ENCODE measurements at regions not wholly inside any gene's neighbourhood (a gene's known extent, or its start where the extent isn't known, plus 50 kb on each side); places are given as distances from the start of the nearest gene placed in this dataset.

GRCh38 chr15:94930441-94930840 lies 699.1 kb downstream of the MCTP2 start:
- no peak overlapping the region for H3K4me3 ChIP-seq
- intact Hi-C loops (cut with DNase I; ENCODE audit: low total_unique reads) = no loop called here
- H3K27me3 ChIP-seq = no peaks in the 10 kb centered on the region
- peaks cover 0 to 12% of the 10 kb centered on the region in 2 donors for H3K9me3 ChIP-seq
- H3K4me1 ChIP-seq = no peaks in the 10 kb centered on the region
- no peak for DNase-seq (ENCODE audit: low spot score in 2 of 2)
- no peak for TF ChIP-seq POLR2AphosphoS5 (IDR thresholded peaks at IDR 0.05)
- no peak for TF ChIP-seq CTCF (IDR thresholded peaks at IDR 0.05)
- TF ChIP-seq POLR2A (IDR thresholded peaks at IDR 0.05) = no peak
- no peaks in the 10 kb centered on the region for H3K36me3 ChIP-seq
- no peak overlapping the region for H3K27ac ChIP-seq

GRCh38 chr15:94930960-94931359 lies 699.6 kb downstream of the MCTP2 start:
- Histone ChIP-seq H3K36me3 (no peaks in the 10 kb centered on the region), H3K9me3 (peaks cover 0 to 12% of the 10 kb centered on the region in 2 donors), H3K4me1 (no peaks in the 10 kb centered on the region), H3K27ac (no peak overlapping the region), H3K4me3 (no peak overlapping the region), H3K27me3 (no peaks in the 10 kb centered on the region)
- TF ChIP-seq CTCF (IDR thresholded peaks at IDR 0.05) (no peak), POLR2AphosphoS5 (IDR thresholded peaks at IDR 0.05) (no peak), POLR2A (IDR thresholded peaks at IDR 0.05) (no peak)
- intact Hi-C loops (cut with DNase I; ENCODE audit: low total_unique reads) = no loop called here
- no peak for DNase-seq (ENCODE audit: low spot score in 2 of 2)

- no peaks in the 10 kb centered on the region for H3K36me3 ChIP-seq
- TF ChIP-seq CTCF (IDR thresholded peaks at IDR 0.05) (no peak), POLR2A (IDR thresholded peaks at IDR 0.05) (no peak), POLR2AphosphoS5 (IDR thresholded peaks at IDR 0.05) (no peak)
- intact Hi-C loops (cut with DNase I; ENCODE audit: low total_unique reads) = no loop called here
- DNase-seq (ENCODE audit: low spot score in 2 of 2) = no peak
- H3K4me3 ChIP-seq = no peak overlapping the region
- no peaks in the 10 kb centered on the region for H3K4me1 ChIP-seq
- H3K27me3 ChIP-seq = no peaks in the 10 kb centered on the region
- H3K27ac ChIP-seq = no peak overlapping the region
- peaks cover 0 to 12% of the 10 kb centered on the region in 2 donors for H3K9me3 ChIP-seq
These were observed 703.1 kb downstream of the MCTP2 start for GRCh38 chr15:94934440-94934839.

GRCh38 chr15:94937242-94937641 lies 705.9 kb downstream of the MCTP2 start:
- no peaks in the 10 kb centered on the region for H3K36me3 ChIP-seq
- no peaks in the 10 kb centered on the region for H3K4me1 ChIP-seq
- TF ChIP-seq POLR2AphosphoS5 (IDR thresholded peaks at IDR 0.05) = no peak
- no peak for TF ChIP-seq POLR2A (IDR thresholded peaks at IDR 0.05)
- no peak for TF ChIP-seq CTCF (IDR thresholded peaks at IDR 0.05)
- DNase-seq (ENCODE audit: low spot score in 2 of 2) = no peak
- no peak overlapping the region for H3K4me3 ChIP-seq
- no peak overlapping the region for H3K27ac ChIP-seq
- no peaks in the 10 kb centered on the region for H3K27me3 ChIP-seq
- intact Hi-C loops (cut with DNase I; ENCODE audit: low total_unique reads) = no loop called here
- peaks cover 0 to 12% of the 10 kb centered on the region in 2 donors for H3K9me3 ChIP-seq

- H3K9me3 ChIP-seq = no peaks in the 10 kb centered on the region
- no peaks in the 10 kb centered on the region for H3K27me3 ChIP-seq
- H3K27ac ChIP-seq = no peak overlapping the region
- no peak for DNase-seq (ENCODE audit: low spot score in 2 of 2)
- intact Hi-C loops (cut with DNase I; ENCODE audit: low total_unique reads) = no loop called here
- H3K36me3 ChIP-seq = no peaks in the 10 kb centered on the region
- no peak for TF ChIP-seq POLR2A (IDR thresholded peaks at IDR 0.05)
- TF ChIP-seq POLR2AphosphoS5 (IDR thresholded peaks at IDR 0.05) = no peak
- TF ChIP-seq CTCF (IDR thresholded peaks at IDR 0.05) = no peak
- no peaks in the 10 kb centered on the region for H3K4me1 ChIP-seq
- H3K4me3 ChIP-seq = no peak overlapping the region
These were observed 712.5 kb downstream of the MCTP2 start for GRCh38 chr15:94943888-94944287.
